HG03521 (cell line): ENCODE measurements at regions not wholly inside any gene's neighbourhood (a gene's known extent, or its start where the extent isn't known, plus 50 kb on each side); places are given as distances from the start of the nearest gene placed in this dataset.

Experiments
- ATAC-seq: cut with Tn5 transposase; IDR thresholded peaks from one replicate; pipeline ENCODE4 v1.9.1; 2021; ENCODE audit warnings: mild to moderate bottlenecking, moderate library complexity; ENCODE audit not compliant: unreplicated experiment

- no peak for ATAC-seq
Observed at GRCh38 chr15:62953021-62953420, 89.5 kb upstream of the TPM1 start.

- no peak for ATAC-seq
Observed at GRCh38 chr15:62953496-62954045, 89.0 kb upstream of the TPM1 start.

DNA sequence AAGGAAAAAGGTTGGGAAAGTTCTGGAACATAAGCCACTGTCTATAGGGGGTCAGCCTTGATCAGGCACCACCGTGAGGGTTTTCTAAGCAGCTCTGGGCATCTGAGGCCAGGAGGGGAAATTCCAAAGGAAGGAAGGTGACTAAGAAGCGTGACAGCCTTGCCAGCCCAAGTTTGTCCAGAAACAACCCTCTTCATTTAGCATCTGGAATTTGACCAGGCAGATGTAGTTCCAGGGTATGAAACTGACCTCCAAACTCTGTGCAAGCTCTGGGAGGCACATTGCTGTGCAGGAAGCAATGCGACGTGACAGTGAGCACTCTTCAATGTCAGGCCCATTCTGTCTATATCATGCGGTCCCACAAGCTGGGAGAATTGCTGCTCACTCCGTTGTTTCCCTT, 85.4 kb upstream of the TPM1 start:
- ATAC-seq = no peak

GRCh38 chr15:62958528-62959363, 83.8 kb upstream of the TPM1 start:
- ATAC-seq = no peak

GRCh38 chr15:62961134-62961533, 81.4 kb upstream of the TPM1 start:
- ATAC-seq = no peak

GRCh38 chr15:62962101-62962995, 80.2 kb upstream of the TPM1 start:
- ATAC-seq = no peak

GRCh38 chr15:62964251-62964650, 78.3 kb upstream of the TPM1 start:
- ATAC-seq = no peak

GRCh38 chr15:62966294-62967078, 76.1 kb upstream of the TPM1 start:
- no peak for ATAC-seq

DNA sequence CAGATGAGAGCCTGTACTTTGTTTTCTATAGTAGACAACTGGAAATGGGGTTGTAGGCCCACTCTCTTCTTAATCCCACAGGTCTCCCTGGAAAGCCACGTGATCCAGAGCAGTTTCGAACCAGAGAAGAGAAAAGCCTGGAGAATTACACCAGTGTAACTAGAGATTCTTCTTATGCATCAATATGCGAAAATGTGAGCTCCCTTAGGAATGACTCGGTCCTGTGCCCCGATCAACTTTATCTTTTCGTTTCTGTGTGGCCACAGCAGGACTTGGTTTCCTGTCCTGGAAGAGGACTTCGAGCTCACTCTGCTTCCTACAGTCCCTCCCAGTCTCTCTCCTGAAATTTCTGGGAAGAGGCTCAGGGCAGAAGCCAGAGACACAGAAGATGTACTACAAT, 73.8 kb upstream of the TPM1 start:
- no peak for ATAC-seq

- no peak for ATAC-seq
Observed at GRCh38 chr15:62969442-62970089, 73.0 kb upstream of the TPM1 start.

DNA sequence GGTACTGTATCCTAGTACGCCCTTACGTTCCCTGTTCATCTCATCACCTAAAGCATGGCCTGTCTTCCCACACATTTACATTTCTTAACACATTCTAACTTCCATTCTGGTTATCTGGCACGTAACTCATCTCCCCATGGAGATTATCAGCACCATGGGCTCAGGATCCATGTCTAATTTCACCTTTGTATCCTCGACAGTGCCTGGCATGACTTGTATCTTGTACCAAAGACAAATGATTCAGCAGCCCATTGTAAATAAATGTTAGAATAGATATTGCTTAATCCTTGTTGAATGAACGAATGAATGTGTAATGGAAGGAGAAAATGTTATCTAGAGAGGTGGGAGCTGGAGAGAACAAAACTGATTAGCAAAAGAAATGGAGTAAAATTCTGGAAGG, 69.7 kb upstream of the TPM1 start:
- ATAC-seq = no peak

DNA sequence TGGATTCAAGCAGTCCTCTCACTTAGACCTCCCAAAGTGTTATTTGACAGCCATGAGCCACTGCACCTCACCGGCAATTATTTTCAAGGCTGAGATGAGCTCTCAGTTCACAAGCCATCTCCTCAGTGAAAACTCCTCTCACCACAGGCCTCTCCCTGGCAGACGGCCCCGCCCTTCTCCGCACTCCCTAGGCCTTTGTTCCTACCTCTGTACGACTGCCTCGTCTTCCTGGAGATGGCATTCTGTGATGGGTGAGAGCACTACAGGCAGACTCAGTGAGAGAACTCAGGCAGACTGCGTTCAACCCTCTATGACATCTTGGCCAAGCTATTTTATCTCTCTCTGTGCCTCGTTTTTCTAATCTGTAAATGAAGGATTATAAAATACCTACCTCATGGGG, 67.0 kb upstream of the TPM1 start:
- no peak for ATAC-seq

GRCh38 chr15:62976301-62976881, 66.2 kb upstream of the TPM1 start:
- no peak for ATAC-seq

DNA sequence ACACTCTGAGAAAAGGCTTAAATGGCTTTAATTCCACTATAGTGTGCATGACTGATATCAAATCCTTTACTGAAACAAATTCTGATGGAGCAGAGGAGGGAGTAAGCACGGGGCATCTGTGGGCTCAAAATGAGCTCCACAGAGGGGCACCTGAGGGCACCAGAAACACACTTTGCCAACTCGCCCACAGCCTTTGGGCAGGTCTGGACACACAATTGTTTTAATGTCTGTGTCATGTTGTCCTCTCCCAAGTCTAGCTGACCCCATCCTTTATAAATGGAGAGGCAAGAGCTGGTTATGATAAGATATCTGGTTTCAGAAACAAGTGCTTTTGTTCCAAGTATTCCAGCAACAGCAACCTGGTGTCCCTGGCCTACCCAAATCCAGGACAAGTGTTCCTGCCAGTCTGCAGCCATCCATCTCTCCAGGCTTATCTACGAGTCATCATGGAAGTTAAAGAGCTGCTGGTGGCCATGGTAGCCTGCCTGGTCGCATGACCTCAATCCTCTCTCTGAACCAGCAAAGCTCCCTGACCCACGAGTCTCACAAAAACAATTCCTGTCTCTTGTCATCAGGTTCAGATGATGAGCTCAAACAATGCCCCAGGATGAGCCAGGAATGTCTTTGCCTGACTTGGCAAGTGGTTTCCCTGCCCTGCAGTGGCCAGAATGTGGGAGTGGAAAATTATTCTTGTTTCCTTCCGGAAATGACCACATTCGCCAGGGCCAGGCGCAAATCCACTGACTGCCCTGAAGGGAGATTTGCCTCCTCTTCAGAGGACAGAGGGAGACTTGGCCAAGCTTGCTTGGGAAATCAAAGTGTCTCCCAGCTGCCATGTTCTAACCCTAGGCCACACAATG, 64.4 kb upstream of the TPM1 start:
- ATAC-seq = no peak

DNA sequence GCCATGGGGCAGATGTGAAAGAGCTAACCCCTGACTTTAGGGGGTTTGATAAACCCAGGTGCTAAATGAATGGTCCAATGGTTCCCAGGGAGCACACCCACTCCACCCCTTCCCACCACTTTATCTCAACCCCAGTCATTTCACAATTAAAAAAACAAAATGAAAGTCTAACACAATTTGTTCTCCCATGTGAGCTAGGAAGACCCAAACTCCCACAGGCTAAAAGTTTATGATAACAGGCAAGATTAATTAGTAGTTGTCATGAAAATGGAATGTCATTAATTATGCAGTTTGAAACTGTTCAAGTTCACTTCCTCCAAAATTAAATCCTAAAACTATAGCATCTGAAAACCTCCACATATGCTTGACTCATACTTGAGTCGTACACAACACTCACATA, 63.3 kb upstream of the TPM1 start:
- no peak for ATAC-seq

DNA sequence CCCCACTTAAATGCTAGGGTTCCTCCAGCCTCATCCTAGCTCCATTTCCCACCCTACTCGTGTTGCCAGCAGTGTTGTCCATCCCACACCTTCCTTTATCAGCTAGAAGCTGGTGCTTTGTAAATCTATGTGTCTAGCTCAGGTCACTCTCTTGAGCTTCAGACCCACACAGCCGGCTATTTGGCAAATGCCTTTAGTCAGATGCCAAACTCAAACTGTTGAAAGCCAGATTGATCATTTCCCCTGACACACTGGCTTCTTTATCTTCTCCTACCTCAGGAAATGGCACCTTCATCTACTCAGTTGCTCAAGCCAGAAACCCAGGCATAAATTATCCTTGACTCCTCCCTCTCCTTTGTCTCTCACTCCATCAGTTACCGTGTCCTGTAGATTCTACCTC, 61.5 kb upstream of the TPM1 start:
- no peak for ATAC-seq

- ATAC-seq = no peak
Observed at GRCh38 chr15:62983956-62984355, 58.6 kb upstream of the TPM1 start.

GRCh38 chr15:62985768-62986167, 56.8 kb upstream of the TPM1 start:
- no peak for ATAC-seq

DNA sequence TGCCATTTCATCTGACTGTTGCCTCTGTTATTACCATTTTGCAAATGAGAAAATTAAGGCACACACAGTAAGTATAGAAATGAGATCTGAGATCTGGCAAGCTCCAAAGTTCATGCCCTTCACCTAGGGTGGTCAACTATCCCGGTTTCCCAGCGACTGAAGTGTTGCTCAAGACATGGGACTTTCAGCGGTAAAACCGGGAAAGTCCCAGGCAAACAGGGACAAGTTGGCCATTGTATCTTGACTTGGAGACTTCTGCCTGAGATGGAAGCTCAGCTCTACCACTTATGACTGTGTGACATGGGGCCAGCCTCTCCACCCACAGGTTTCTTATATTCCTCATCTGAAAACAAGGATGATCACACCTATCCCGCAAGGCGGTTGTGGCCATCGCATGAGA, 55.6 kb upstream of the TPM1 start:
- no peak for ATAC-seq
